Testis (tissue), 2 donors: ENCODE measurements at regions not wholly inside any gene's neighbourhood (a gene's known extent, or its start where the extent isn't known, plus 50 kb on each side); places are given as distances from the start of the nearest gene placed in this dataset.

Experiments used
- CTCF ChIP-seq, 3 experiments: fragments of 450-650 bp in 2 of 3; fragments of 200-600 bp in 1 of 3; sonication (generic) in 1 of 3; IDR thresholded peaks; one replicate each; pipeline ENCODE4 v1.5.1; 2016 to 2019; ENCODE audit warnings: antibody characterized with exemption in 3 of 3, mild to moderate bottlenecking in 2 of 3, moderate library complexity in 1 of 3
- POLR2A ChIP-seq: fragments of 450-650 bp; IDR thresholded peaks from one replicate; pipeline ENCODE4 v1.6.1; 2017; ENCODE audit warnings: antibody characterized with exemption, mild to moderate bottlenecking, moderate library complexity

GRCh38 chr1:22256213-22256512 lies 113.3 kb upstream of the WNT4 start:
- TF ChIP-seq CTCF (IDR thresholded peaks at IDR 0.05) = no peak
- TF ChIP-seq POLR2A = no peak
